NOMO-1 treated with DMSO at 0.1 percent for 48 hours (cell line): ENCODE measurements at regions not wholly inside any gene's neighbourhood (a gene's known extent, or its start where the extent isn't known, plus 50 kb on each side); places are given as distances from the start of the nearest gene placed in this dataset.

ENCODE experiments used
- DNase-seq: peaks from one replicate; lab custom pipeline; 2025; ENCODE audit not compliant: unreplicated experiment; lab: John Stamatoyannopoulos, UW

DNA sequence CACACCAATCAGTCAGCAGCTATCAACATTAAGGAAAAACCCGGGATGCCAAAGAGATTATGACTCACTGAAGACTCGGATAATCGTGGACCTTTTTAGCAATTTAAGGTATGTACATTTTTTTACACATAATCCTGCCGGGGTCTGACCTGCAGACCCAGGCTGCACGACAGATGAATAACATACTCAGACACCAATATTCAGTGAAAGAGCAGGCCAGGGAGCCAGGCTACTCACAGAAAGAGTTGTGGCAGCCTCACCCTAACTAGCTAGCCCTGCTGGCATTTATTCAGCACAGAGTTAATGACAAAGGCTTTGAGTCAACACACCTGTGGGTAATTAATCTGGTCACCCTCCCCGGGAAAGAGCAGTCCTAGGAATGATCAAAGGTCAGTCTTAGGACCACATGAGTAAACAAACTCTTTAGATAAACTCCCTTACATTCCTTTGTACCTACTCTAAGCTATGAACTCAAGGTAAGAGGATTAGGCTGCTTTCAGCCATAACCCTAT lies 727.5 kb downstream of the TBL1XR1 start:
- no peak for DNase-seq

DNA sequence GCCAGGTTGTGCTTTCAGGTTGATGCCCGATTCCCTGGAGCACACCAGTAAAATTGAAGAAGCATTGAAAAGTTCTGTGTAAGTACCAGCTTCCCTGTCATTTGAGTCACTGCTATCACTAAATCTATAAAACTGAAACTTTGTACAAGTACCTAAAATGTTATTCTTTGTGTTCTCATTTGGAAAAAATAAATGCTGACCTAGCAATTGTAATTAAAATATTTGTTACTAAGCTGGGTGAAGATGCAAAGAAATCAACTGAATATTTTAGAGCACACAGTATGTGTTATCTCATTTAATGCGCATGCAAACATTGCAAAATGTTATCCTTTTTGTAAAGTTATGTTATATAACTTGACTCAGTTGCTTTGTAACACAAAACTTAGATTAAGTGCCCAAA lies 733.7 kb downstream of the TBL1XR1 start:
- DNase-seq = no peak

DNA sequence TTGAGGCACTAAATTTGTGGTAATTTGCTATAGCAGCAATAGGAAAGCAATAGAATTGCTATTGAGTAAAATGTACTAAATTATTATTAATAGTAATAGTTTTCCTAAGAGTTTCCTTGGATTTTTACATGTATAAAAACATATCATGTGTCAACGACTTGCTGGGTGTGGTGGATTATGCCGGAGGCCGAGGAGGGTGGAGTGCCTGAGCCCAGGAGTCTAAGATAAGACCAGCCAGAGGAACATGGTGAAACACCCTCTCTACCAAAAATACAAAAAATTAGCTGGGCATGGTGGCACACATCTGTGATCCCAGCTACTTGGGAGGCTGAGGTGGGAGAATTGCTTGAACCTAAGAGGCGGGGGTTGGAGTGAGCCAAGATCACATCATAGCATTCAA lies 749.9 kb downstream of the TBL1XR1 start:
- no peak for DNase-seq

DNA sequence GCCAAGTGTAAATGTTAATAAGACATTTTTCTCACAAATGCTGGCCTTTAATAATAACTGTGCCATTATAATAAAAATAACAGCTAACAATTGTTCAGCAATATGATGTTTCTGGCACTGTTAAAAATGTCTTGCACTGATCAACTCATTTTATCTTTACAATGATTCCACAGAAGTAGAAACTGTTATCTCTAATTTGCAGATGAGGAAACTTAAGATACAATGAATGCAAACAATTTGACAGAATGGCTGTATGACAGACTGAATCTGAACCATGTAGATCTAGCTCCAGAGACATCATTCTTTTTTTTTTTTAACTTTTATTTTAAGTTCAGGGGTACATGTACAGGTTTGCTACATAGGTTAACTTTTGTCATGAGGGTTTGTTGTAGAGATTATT lies 755.0 kb downstream of the TBL1XR1 start:
- no peak for DNase-seq

GRCh38 chr3:176439729-176440128 lies 757.6 kb downstream of the TBL1XR1 start:
- DNase-seq = no peak

DNA sequence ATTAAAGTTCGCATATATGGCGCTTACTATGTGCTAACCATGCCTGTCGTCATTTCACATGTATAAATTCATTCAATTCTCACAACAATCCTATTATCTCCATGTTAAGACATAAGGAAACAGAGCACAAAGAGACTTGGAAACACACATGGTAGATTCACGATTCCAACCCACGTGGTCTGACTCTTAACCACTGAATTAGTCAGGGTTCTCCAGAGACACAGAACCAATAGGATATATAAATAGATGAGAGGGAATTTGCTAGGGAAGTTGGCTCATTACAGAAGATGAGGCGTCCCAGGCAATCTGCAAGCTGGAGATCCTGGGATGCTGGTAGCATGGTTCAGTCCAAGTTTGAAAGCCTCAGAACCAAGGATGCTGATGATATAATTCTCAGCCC lies 765.3 kb downstream of the TBL1XR1 start:
- DNase-seq = no peak

GRCh38 chr3:176431038-176431418 lies 766.3 kb downstream of the TBL1XR1 start:
- DNase-seq = no peak

- DNase-seq = peak; percentile 40
Observed at GRCh38 chr3:176430244-176431037, 766.8 kb downstream of the TBL1XR1 start.

DNA sequence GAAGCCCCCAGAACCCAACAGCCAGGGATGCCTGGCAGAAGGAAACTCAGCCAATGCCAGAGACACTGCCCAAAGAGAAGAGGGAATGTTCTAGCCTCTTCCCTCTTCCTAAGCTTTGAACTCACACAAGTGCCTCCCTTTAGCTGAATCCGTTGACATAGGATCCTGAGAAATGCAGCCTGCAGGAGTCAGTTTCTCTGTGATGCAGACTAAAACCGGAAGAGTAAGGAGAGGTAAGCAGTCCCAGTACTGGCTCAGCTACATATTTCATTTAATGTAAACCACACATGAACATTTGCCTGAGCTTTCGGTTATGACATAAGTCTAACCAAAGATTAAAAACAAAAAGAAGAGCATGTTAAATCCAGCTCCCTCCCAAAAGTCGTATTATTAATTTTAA lies 768.7 kb downstream of the TBL1XR1 start:
- no peak for DNase-seq

DNA sequence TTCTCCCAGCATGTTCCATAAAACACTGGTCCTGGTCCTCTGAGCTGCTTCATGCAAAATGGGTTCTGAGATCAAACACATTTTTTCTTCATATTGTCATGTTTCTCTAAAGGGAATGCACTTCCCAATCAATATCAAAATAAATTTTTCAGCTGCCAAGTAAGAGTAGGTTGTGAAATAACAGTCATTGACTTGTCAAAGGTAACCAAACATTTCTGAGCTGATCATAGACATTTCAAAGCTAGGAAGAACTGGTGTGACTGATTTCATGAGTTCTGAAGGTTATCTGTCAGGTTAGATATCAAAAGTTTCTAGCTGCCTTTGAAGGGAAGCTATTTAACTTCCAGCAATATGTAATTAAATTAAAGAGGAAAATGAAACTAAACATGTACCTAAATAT lies 770.9 kb downstream of the TBL1XR1 start:
- DNase-seq = no peak

- DNase-seq = no peak
Observed at GRCh38 chr3:176416870-176417269, 780.4 kb downstream of the TBL1XR1 start.

GRCh38 chr3:176415661-176416295 lies 781.5 kb downstream of the TBL1XR1 start:
- DNase-seq = no peak

DNA sequence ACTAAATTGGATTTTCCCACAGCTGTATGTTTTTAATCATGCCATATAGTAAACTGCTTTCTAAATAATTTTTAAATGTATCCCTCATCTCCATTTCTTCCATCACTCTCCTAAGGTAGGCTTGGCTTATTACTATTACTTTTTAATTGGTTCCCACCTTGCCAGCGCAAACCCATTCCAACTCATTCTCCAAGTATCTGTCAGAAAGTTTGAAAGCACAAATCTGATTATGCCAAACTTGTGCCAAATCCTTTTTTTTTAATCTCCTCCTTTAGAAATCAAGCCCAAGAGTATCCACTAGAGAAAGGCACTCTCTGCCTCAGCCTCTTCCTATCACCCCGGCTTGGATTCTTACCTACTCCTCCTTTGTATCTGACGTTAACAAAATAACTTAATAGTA lies 784.5 kb downstream of the TBL1XR1 start:
- no peak for DNase-seq

GRCh38 chr3:176403531-176403930 lies 793.8 kb downstream of the TBL1XR1 start:
- DNase-seq = no peak

GRCh38 chr3:176401211-176401610 lies 796.1 kb downstream of the TBL1XR1 start:
- DNase-seq = no peak

GRCh38 chr3:176399193-176399592 lies 798.1 kb downstream of the TBL1XR1 start:
- no peak for DNase-seq

- no peak for DNase-seq
Observed at GRCh38 chr3:176395240-176395639, 802.0 kb downstream of the TBL1XR1 start.

GRCh38 chr3:176378789-176379188 lies 818.5 kb downstream of the TBL1XR1 start:
- no peak for DNase-seq

DNA sequence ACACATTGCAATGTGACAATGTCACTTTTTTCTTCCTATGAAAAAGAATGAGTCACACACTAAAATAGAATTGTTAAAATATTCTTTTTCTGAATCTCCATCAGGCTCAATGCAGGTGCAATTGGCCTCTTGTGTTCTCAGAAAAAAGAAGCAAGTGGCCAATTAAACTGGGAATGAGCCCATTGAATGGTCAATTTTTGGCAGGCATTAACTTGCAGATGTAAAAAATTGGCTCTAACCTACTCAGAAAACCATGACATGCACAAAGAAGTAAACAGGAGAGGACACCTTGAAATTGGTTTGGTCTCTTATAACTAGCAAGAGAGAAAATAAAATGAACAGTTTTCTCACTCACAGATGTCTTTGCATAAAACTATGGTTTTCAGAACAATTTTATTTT lies 820.8 kb downstream of the TBL1XR1 start:
- DNase-seq = no peak

DNA sequence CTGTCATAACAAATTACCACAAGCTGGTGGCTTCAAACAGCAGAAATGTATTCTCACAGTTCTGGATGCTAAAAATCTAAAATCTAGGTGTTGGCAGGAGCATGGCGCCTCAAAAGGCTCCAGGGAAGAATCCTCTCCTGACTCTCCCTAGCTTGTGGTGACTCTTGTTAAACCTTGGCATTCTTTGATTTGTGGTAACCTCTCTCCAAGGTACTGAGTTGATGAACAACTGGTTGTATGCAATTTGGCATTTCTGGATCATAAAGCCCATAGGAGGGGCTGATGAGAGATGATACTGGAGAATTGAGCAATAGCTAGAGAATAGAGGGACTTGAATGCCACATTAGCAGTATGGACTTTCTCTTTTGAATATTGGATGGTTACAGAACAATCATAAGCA lies 821.8 kb downstream of the TBL1XR1 start:
- no peak for DNase-seq

DNA sequence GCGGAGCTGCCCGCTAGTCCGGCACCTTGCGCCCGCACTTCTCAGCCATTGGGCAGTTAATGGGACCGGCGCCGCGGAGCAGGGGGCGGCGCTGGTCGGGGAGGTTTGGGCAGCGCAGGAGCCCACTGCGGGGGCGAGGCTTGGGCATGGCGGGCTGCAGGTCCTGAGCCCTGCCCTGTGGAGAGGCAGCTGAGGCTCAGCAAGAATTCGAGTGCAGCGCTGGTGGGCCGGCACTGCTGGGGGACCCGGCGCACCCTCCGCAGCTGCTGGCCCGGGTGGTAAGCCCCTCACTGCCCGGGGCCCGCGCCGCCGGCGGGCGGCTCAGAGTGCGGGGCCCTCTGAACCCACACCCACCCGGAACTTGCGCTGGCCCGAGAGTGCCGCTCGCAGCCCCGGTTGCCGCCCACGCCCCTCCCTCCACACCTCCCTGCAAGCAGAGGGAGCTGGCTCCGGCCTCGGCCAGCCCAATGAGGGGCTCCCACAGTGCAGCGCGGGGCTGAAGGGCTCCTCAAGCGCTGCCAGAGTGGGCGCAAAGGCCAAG lies 835.0 kb downstream of the TBL1XR1 start:
- DNase-seq = no peak

- no peak for DNase-seq
Observed at GRCh38 chr3:176359211-176359610, 838.1 kb downstream of the TBL1XR1 start.
